ENCODE measurements at regions not wholly inside any gene's neighbourhood (a gene's known extent, or its start where the extent isn't known, plus 50 kb on each side); places are given as distances from the start of the nearest gene placed in this dataset.
"Not testable (repeated sequence)": the region's sequence is repeated elsewhere in the genome, so short reads cannot be mapped to it uniquely, and the experiment has no call there.

GRCh38 chr16:63169100-63169499, 1132.9 kb upstream of the CDH8 start:
- DNase-seq = no peak

DNA sequence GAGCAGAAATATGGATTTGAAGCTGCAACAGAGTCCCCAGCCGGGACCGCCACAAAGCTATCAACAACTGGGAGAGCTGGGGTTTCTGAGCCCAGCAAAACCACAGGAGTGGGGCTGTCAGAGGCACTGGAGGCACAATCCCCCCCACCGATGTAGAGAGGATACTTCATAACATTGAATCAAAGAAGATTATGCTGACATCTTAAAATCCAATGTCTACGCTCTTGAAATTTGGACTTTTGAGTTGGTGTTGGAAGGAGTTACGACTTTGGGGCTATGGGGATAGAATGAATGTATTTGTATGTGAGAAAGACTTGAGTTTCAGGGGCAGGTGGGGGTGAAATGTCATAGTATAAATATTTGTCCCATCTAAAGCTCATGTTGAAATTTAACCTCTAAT, 1121.6 kb upstream of the CDH8 start:
- DNase-seq = no peak

GRCh38 chr16:63146251-63146650, 1110.0 kb upstream of the CDH8 start:
- DNase-seq = no peak

DNA sequence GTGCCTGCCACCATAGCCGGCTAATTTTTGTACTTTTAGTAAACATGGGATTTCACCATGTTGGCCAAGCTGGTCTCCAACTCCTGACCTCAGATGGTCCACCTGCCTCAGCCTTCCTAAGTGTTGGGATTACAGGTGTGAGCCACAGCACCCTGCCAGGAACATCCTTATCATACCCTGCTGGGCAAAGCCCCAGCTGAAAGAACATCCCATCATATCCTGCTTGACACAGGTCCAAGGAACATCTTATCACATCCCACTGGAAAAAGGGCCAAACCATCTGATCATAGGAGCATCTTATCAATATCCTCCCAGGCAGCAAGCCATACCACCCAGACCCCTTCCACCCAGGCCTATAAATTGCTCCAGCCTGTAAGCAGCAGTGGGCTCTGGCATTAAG, 1109.2 kb upstream of the CDH8 start:
- DNase-seq = no peak

- peak; percentile 33 for DNase-seq
These were observed 1098.8 kb upstream of the CDH8 start for GRCh38 chr16:63135069-63135468.

DNA sequence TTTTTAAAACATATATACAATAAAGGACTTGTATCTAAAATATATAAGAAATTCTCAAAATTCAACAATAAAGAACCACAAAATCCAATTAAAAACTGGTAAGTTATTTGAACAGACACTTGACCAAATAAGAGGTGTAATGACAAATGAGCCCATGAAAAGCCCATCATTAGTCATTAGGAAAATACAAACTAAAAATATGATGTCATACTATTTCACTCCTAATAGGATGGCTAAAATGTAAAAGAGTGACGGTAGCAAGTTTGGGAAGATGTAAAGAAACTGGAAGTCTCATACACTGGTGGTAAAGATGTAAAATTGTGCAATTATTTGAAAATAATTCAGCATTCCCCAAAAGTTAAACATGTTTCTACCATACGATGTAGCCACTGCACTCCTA, 1095.3 kb upstream of the CDH8 start:
- DNase-seq = no peak

DNA sequence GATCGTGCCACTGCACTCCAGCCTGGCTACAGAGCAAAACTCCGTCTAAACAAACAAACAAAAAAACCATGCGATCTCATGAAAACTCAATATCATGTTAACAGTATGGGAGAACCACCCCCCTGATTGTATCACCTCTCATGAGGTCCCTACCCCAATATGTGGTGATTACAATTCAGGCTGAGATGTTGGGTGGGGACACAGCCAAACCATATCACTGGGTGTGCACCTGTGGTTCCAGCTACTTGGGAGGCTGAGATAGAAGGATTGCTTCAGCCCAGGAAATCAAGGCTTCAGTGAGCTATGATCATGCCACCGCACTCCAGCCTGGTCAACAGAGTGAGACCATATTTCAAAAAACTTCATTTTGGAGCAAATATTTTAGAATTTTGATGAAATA, 1094.7 kb upstream of the CDH8 start:
- no peak for DNase-seq

DNA sequence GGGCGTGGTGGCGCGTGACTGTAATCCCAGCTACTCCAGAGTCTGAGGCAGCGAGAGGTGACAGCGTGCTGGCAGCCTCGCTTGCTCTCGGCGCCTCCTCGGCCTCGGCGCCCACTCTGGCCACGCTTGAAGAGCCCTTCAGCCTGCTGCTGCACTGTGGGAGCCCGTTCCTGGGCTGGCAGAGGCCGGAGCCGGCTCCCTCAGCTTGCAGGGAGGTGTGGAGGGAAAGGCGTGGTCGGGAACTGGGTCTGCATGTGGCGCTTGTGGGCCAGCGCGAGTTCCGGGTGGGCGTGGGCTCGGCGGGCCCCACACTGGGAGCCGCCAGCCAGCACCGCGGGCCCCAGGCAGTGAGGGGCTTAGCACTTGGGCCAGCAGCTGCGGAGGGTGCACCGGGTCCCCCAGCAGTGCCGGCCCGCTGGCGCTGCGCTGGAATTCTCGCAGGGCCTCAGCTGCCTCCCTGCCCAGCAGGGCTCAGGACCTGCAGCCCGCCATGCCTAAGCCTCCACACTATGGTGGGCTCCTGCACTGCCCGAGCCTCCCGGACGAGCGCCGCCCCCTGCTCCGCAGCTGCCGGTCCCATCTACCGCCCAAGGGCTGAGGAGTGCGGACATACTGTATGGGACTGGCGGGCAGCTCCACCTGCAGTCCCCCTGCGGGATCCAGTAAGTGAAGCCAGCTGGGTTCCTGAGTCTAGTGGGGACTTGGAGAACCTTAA, 1093.3 kb upstream of the CDH8 start:
- DNase-seq = no peak

- not testable (repeated sequence) for DNase-seq
These were observed 1083.7 kb upstream of the CDH8 start for GRCh38 chr16:63119905-63120304.

DNA sequence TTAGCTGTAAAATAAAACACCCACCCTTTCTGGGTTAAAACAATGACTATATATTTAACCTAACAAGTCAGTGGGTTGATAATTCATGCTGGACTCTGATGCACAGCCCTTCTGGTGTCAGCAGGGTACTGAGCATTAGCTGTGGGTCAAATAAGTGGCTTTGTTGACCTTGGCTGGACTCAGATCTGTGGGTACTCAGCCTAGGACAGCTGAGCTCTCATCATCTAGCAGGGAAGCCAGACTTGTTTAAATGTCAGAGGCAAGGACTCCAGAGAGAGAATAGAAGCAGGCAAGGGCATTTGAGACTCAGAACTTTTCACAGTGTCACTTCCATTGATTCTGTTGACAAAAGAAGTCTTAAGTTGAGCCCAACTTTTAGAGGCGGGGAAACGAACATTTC, 1063.8 kb upstream of the CDH8 start:
- no peak for DNase-seq

DNA sequence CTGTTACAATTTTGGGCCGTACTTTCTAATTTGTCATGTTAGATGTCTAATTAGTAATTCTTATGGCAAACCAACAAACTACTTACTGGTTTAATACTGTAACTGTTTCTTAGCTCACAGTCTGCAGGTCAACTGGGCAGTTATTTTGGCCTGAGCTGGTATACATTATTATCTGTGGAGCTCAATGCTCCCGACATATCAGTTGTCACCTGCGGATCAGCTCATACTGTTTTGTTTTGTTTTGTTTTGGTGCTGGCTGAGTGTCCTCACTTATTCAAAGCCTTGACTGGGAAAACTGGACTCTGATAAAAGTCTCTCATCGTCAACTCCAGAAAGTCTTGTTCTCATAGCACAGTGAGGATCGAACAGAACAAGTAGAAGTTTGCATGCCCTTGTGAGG, 1060.6 kb upstream of the CDH8 start:
- no peak for DNase-seq

DNA sequence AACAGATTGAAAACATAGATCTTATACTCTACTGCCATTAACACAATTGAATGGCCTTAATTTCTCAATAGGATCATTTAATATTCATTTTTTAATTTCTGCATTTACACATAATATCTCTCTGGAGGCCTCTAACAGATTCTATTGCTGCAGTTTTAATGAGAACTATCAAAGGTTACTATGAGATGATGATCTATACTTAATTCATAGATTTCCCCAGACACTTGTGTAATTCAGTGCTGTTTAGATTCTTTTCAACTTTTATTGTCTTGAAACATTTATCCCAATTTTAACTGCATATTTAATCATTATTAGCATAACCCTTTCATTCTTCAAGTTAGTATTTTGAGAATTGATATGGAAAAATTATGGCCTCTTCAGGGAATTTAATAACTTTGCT, 1056.5 kb upstream of the CDH8 start:
- DNase-seq = no peak

GRCh38 chr16:63082101-63082500, 1045.9 kb upstream of the CDH8 start:
- DNase-seq = no peak

GRCh38 chr16:63080746-63081145, 1044.5 kb upstream of the CDH8 start:
- no peak for DNase-seq

- no peak for DNase-seq
These were observed 1032.8 kb upstream of the CDH8 start for GRCh38 chr16:63069047-63069446.

- DNase-seq = no peak
These were observed 1030.9 kb upstream of the CDH8 start for GRCh38 chr16:63067141-63067540.

GRCh38 chr16:63066552-63066951, 1030.3 kb upstream of the CDH8 start:
- no peak for DNase-seq

DNA sequence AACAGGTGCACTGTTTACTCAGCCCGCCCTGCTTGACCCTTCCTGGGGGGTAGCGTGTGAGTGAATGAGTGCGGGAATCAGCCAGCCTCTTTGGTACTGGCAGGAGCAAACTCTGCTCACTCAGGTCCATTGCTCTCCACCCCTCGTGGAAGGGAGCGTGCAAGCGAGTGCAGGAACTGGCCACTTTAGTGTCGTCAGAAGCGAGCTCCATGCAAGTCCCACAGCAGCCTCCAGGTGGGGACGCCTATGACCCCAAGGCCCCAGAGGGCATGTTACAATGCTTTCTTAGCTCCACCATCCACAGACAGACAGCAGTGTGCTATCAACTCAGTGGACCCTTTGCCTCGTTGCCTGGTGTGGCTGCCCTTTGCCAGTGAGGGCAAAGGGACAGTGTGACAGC, 1025.1 kb upstream of the CDH8 start:
- no peak for DNase-seq

DNA sequence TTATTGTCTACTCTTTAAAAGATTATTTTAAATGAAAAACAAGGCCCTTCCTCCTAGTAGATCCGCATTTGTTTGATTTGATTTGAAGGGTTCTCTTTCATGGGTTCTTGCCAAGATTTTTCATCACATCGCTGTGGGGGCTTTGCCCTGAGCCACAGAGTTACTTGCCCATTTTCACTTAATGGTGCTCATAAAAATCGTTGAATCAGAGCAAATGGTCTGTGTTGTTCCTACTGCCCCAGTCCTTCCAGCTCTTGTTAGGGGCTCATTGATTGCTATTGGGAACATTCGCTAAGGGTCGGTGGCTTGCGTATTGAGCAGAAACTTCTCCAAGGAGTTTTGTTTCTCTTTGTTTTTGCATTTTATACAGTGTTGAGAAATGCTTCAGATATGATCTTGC, 1023.4 kb upstream of the CDH8 start:
- no peak for DNase-seq

DNA sequence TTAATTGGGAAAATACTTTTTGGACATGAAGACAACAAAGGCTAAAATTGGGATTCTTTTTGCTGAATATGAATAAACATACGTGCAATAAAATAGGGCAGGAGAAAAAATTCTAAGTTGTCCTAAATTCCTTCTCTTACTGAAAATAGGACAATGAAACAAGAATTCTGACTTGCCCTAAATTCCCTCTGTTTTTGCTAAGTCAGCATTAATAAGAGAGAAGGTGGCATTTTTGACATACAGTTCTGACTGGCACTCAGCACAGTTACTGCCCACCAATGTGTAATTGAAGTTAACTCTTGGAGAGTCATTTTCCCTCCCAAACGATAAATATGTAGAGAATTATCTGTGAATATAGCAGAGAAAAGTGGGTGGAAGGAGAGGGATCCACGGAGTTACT, 1021.1 kb upstream of the CDH8 start:
- no peak for DNase-seq

DNA sequence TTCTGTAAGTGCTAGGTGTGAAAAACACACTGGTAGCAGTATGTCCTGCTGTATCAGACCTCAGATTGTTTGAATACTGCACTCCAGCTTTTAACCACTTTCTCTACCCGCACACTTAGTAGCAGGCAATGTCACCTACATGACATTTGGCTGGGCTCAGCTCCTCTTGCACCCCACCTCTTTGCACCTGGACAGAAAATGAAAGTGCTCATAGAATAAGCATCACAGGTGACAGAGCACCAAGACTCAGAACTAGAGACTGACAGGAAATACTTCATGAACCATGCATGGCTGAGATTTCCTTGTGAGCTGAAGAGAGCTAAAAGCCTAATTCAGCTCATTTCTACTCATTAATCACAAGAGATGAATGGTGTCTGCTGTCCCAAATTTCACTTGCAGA, 1014.2 kb upstream of the CDH8 start:
- DNase-seq = peak; percentile 61

DNA sequence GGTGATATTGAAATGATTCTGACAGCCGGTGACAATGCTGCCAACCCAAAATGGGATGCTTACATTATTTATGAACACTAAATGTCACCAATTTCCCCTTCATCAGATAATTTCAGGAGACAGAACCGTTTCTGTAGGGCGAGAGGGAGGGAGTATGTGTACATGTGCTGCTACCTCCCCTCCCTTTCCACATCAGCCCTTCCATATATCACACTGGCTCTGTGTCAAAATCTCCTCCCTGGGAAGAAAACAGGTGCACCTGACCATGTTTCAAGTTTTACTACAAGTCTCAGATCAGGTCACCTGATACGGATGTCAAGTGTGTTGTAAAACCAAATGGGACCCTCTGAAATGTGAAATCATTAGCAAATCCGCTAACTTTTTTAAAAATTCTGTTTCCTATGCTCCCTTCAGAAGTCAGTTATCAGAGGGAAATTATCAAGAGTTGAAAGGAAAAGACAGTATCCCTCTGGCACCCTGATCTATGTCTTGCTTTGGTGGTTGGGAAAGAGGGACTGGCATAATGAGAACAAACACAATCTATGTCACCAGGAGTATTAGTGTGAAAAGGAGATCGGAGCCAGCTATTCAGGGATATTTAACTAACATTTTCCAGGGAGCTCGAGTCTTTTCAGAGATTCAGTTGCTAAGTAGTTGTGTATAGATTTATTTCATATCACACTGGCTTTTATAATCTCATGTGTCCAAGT, 1002.3 kb upstream of the CDH8 start:
- DNase-seq = no peak

DNA sequence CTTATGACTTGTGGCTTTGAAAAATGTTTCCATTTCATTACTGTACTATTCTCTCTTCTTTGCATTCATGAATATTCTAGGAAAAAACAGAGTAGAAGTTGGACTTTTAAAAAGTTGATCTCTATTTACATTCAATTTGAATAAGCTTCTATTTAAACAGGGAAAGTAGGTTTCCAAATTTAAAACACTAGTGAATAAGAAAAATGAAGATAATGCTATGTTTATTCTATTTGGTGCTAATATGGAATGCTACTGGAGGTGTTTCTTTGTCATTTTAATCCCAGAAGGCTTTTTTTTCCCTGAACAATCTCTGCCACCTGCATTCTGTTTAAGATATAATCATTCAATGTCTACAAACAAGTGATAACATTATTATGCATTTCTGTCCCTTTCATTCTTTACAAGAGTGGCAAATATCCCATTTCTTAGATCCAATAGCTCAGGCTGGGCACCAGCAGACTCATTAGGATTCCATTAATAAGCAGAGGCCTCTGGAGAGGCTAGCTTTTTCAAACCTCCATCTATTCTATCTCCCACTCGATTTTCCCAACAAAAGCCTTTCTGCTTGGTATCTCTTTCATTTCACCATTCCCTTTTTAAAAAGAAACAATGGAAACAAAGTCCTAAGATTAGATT, 1001.6 kb upstream of the CDH8 start:
- no peak for DNase-seq

- no peak for DNase-seq
These were observed 982.5 kb upstream of the CDH8 start for GRCh38 chr16:63018581-63019223.

All from RPMI8226 (cell line).